Activated T-helper 1 cell treated with anti-CD3 and anti-CD28 coated beads, Interleukin-2, amount 50 U/mL, for 16 hours (primary cell): ENCODE measurements at regions not wholly inside any gene's neighbourhood (a gene's known extent, or its start where the extent isn't known, plus 50 kb on each side); places are given as distances from the start of the nearest gene placed in this dataset.
"Not testable (repeated sequence)": the region's sequence is repeated elsewhere in the genome, so short reads cannot be mapped to it uniquely, and the experiment has no call there.

Experiments
- DNase-seq, 2 donors: peaks; one replicate each; pipeline ENCODE4 v3.0.0-alpha.2; 2020; ENCODE audit warnings: low read depth in 1 of 2, low spot score in 1 of 2

DNA sequence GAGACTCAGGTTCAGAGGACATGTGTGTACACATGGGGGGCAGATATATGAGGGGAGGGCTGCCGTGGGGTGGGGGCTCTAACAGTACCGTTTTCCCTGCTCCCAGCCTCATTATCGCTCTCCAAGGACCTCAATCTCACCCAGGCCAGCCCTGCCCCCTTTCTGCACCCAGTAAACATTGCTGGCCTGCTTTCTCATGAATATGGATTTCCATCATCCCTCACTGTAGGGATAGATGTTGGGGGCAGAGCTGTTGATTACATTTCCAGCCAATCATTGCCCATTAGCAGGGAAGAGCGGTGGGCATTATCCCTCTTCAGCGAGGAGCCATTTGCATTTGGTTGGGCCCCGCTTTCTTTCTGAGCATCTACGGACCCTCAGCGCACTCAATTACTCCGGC, 273.8 kb downstream of the RPS6KC1 start:
- DNase-seq, result no peak

DNA sequence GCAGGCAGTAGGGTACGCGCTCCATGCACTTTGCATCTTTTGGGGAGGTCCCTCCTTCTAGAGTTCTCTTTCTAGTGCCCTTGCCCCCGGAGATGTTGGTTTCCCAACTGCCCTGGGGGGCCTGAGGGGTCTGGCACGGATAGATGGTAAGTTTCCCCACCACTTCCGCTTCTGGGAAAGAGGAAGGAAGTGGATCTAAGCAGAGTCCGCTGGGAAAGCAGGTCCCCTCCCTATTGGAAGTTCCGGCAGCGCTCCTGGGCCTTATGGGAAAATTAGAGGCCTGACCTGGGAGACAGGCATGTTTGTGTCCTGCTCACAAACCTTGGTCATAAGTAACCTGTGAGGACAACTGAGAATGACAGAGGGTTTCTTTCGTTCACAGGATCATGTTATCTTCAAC, 274.4 kb downstream of the RPS6KC1 start:
- DNase-seq, result no peak

DNA sequence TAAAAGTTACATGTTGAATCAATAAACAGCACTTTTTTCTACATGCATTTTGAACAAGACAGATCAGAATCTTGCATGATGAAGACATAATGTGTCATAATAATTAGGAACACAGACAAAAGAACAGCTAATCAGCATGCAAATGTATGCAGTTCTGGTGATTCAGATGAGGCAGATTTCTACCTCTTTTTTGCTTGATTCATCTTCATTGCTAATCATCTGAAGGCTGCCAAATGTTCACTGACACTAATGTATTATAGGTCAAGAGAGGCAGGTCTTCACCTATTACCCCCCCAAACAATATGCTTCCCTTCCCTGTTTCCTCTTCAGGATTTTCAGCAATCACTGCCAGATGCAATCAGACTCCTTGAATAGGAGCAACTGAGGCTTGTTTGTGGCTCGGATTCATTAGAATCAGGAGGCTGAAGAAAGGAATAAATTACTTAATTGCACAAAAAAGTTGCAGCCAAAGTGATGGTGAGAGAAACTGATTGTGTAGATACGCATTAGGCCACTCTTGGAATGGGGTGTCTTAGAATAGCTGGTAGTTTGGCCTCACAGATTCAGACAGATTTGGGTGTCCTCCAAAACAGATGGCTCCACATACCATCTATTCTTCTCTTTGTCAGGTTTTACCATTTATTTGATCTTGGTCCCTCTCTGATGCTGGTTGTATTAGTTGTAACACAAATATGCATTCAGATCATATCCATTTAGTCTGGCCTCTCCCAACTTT, 275.4 kb downstream of the RPS6KC1 start:
- DNase-seq, result no peak

DNA sequence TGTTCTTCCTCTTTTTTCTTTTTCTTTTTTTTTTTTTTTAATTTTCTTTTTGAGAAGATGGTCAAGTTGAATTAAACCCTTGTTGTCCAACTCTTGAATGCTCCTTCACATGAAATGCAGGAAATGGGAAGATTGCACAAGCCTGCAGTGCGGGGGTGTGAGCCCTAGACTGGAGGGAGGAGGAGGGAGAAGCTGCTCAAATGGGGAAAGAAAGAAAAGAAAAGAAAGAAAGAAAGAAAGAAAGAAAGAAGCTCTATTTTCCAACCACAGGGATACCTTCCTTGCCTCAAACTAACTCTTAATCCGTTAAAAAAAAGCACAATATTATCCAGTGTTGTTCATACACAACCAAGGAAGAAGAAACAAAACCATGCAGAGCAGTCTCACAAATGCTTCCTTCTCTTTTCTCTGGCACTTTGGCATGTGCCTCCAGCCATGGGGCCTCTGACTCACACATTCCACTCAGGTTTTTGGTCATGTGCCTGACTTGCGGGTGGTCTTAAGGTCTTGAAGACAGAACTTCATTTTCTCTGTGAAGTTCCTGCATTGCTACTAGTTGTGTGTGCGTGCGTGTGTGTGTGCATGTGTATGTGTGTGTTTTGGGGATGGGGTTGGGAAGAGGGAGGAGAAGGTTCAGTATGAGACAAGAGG, 276.1 kb downstream of the RPS6KC1 start:
- DNase-seq, result no peak

DNA sequence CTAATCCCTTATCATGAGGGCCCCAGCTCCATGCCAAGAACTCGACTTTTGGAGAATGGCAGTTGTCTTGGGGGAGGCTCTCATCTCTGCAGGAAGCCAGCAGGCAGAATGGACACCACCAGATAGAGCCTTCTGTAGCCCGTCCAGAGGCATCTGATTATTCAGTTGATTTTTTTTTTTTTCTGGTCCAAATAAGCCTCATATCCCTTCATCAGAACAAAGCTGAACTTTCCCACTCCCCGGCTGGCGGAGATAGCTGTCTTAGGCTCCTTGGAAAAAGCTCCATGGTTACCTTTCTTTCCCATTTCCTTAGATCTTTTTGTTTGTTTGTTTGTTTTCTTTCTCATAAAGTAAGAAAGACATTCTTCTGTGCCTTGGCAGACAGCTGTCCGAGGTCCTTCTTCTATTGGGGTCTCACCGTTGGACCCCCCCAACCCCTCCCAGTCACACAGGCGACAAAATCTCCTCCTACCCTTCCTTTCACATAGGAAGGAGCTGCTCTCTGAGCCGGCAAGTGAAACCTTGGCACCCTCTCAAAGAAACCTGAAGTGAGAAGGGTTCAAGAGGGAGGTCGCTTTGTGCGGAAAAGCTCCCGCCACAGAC, 278.5 kb downstream of the RPS6KC1 start:
- no peak for DNase-seq

DNA sequence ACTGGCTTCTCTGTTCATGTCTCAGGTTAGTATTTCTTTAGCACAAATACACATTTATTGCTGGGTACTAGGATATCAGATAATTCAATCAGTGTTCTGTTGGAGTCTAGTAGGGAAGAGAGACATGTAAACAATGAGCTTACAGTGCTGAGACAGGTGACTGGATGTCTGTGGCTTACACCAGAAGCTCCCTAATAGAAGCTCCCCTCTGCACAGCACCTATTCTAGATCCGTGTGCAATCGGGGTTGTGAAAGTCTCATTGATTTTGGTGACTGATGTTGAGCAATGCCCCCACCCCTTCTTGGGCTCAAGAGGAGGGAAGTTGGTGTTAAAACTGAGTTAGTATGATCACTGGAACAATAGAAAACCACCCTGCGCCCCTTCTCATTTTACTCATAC, 279.2 kb downstream of the RPS6KC1 start:
- DNase-seq, result no peak

DNA sequence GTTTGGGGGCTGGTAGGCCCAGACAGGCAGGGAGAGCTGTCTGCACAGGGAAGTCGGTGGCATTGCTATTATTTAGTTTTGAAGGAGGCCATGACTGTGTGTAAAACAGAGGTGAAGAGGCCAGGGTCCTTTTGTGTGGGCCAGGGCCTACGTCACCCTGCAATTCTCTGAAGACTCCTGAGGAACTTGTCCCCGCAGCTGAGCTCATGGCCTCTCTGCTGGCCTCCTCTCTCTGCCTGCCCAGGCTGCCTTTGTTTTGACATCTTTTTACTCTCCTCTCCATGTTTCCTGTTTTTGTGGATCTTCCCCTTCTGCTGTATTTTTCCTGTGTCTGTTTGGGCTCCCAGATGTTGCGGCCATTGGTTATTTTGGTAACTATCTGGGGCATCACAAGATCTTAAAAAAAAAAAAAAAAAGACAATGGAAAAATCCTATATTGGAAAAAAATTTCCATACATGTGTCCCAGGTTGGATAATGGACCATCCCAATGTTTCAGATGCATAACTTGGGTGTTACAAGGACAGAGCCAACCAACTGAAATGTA, 280.7 kb downstream of the RPS6KC1 start:
- DNase-seq, result no peak

DNA sequence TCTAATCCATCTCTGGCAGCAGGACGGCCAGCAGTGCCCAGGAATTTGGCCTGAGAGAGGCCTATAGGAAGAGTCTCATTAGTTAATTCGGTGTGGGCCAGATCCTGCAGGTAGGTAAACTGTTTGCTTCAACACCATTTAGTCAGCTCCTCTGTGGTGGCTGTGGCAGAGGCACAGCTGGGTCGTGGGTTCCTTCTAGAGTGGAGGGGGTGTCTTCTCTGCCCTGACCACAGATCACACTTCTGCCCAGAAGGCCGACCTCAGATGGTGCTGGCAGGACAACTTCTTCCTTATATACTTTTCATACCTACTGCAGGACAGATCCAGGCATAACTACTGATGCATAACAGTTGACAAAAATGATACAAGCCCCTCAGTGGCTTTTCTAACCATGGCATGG, 281.4 kb downstream of the RPS6KC1 start:
- DNase-seq, result no peak

DNA sequence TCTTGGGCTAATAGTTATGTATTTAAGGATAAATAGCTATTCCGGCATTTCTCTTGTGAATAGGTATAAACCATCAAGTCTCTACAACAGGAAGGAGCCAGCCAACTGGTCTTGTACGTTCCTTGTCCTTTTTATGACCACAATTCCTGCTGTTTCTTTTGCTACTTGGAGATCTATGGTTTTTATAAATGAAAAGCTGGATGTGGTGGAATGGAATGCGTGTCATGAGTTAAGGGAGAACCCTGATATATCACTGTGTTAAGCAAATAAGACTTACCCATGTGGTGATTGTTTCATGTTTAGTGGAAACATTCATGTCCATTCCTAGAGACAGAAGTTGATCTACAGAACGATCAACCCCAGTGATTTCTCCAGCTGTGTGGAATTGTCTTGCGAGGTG, 282.1 kb downstream of the RPS6KC1 start:
- no peak for DNase-seq

DNA sequence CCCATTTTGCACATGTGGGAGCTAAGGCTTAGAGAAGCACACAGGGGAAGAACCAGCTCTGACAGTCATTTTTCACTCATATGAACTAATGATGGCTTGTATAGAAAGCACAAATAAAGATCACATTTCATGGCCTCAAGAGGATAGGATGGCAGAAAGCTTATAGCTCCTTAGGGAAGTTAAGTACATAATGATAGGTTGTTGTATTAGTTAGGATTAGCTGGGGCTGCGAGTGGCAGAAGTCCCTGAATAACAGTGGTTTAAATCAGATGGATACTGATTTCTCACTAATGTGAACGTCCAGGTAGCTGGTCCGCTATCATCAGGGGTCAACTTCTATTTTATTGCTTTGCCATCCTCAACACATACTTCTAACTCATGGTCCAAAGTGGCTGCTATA, 284.0 kb downstream of the RPS6KC1 start:
- DNase-seq, result no peak

DNA sequence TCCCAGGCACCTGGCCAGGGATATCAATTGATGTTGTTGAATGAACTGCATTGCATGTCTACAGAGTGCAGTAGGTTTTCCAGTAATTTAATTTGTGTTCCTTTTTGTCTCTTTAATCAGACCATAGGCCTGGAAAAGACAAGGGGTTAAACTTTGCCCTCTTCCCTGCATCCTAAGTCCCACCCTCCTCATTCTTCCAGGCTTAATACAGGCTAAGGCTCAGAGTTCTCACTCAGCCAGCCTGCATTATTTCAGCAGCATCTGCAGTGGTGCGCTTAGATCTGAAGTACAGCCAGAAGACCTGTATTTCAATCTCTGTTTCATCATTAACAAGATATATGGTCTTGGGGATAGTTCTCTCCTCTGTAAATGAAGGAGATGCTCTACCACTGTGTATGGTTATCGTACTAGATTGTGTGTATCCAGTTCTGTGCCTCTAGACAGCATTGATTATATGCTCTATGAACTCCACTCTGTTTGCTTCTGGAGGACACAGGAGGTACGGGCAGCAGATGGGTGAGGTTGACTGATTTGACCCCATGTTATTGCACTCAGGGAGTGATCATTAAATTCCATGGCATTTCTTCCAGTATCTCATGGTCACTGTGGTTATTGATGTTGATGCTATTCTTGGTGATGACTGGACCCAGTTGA, 286.1 kb downstream of the RPS6KC1 start:
- no peak for DNase-seq

DNA sequence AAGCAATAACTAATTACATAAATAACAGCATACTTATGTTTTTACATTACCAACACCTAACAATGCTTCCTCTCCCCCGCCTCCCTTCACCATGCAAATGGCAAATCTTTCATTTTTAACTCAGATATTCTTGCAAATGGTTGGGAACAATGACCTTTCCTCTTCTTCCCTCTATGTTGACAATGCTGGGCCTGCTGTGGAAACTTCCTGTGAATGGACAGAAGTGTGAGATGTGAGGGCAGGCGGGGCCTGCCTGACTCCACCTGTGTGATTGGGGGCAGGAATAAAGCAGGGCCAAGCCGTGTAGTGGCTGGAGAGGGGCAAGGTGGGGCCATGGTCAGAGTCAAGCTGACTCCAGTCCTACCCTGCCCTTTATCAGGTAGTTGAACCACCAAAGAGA, 289.6 kb downstream of the RPS6KC1 start:
- no peak for DNase-seq

DNA sequence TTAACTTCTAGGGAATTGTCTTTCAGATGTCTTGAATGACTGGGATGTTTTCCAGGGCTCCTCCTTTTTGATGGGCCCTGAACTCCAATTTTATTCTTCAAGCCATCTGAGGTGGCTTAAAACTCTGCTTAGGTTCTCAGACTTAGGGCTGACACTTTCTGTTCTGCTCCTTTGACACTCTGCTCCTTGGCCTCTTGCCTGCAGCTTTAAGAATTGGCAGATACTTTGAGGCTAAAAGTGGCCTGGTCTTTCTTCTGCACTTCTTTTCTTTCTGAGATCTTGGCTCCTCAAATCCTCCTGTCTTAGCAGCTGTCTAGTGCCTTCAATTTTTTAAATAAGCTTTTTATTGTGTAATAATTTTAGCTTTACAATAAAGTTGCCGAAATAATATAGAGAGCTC, 294.6 kb downstream of the RPS6KC1 start:
- no peak for DNase-seq

DNA sequence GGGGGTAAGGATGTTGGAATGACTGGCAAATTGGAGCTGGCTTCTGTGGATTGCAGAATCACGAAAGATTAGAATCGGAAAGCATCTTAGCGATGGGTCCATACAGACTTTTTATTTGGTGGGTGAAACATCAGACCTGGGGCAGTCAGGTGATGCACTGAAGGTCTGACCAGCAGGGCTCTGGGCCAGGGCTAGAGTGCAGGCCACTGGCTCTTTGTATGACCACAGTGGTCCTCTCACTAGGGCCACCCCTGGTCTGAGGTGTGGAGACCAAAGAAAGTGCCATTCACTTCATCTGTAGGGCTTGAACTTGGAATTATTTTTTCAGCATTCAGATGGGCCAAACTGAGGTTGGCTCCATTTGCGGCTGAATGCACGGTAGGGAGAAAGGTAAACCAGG, 306.4 kb downstream of the RPS6KC1 start:
- no peak for DNase-seq

DNA sequence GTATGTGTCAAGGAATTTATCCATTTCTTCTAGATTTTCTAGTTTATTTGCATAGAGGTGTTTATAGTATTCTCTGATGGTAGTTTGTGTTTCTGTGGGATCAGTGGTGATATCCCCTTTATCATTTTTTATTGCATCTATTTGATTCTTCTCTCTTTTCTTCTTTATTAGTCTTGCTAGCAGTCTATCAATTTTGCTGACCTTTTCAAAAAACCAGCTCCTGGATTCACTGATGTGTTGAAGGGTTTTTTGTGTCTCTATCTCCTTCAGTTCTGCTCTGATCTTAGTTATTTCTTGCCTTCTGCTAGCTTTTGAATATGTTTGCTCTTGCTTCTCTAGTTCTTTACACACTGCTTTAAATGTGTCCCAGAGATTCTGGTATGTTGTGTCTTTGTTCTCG, 307.3 kb downstream of the RPS6KC1 start:
- not testable (repeated sequence) for DNase-seq

DNA sequence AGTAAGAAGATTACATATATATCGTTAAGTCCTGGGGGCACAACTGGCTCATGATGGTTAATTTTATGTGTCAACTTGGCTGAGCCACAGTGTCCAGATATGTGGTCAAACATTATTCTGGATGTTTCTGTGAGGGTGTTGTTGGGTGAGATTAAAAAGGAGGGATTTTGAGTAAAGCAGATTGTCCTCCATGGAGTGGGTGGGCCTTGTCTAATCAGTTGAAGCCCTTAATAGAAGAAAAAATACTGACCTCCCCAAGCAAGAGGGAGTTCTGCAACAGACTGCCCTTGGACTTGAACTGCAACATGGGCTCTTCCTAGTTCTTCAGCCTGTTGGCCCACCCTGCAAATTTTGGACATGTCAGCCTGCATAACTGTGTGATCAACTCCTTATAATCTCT, 311.6 kb downstream of the RPS6KC1 start:
- DNase-seq, result no peak

DNA sequence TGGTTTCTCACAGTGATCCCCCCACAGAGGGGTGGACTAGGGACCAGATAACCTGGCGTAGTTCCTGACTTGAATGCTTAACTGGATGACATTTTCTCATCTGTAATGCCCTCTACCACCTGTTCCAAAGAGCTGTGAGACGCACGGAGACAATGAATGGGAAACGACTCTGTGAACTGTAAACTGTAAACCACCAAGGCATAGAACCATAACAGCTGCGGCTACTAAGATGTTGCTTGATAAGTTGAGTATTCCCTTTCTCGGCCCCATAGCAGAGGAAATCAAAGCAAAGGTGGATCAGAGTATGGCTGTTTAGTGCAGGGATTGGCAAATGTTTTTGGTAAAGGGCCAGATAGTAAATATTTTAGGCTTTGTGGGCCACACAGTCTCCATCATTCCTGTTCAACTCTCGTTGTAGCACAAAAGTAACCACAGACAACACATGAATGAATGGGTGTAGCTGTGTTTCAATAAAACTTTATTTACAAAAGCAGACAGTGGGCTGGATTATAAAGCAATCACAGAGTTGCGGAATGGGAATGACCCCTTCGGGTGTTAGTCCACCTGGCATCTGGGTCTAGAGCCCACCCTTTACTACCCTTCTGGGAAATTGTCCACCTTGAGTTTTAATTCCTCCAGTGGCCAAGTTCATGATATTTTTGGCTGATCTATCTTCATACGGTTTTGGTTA, 315.2 kb downstream of the RPS6KC1 start:
- DNase-seq, result no peak

DNA sequence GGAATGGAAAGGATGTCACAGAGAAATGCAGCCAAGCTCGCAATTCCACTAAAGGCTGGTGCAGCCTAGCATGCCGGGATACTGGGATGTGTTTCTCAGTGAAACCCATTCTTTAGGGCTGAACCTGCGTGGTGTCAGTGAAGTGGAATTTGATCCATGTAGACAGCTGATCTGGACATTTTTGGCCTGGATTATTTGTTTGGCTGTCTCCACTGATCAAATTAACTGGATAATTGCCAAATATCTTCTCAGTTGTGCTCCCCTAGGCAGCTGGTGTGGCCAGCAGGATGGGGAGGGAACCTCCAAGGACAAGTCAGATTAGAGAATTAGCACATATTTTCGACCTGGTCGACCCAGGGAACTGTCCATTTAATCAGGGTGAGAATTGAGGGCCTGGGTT, 318.4 kb downstream of the RPS6KC1 start:
- DNase-seq, result no peak

DNA sequence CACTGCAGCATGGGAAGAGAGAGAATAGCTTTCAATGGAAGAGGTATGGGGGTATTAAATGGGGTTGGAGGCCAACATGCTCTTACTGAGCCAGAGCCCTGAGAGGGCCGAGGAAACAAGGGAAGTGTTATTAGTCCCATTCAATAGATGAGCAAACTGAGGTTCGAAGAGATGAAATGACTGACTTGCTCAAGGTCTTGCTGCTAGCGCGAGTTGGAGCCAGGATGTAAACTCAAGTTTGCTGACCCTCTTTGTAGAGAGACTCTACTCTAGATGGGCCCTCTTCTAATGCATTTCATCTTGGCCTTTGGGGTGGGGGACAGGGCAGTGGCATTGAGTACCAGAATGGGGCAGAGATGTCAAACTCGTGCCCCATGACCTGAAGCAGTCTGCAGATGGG, 319.5 kb downstream of the RPS6KC1 start:
- DNase-seq, result no peak

DNA sequence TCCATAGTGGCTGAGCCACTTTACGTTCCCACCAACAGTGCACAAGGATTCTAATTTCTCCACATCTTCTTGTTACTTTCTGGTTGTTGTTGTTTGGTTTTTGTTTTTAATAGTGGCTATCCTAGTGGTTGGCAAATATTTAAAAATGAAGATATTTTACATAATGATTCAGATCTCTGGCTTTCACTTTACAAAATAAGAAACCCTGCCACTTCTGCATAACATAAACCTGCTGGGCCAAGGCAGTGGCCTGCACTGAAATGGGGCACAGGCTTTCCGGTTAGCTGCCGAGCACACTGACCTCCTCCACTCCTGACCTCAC, 320.4 kb downstream of the RPS6KC1 start:
- no peak for DNase-seq

DNA sequence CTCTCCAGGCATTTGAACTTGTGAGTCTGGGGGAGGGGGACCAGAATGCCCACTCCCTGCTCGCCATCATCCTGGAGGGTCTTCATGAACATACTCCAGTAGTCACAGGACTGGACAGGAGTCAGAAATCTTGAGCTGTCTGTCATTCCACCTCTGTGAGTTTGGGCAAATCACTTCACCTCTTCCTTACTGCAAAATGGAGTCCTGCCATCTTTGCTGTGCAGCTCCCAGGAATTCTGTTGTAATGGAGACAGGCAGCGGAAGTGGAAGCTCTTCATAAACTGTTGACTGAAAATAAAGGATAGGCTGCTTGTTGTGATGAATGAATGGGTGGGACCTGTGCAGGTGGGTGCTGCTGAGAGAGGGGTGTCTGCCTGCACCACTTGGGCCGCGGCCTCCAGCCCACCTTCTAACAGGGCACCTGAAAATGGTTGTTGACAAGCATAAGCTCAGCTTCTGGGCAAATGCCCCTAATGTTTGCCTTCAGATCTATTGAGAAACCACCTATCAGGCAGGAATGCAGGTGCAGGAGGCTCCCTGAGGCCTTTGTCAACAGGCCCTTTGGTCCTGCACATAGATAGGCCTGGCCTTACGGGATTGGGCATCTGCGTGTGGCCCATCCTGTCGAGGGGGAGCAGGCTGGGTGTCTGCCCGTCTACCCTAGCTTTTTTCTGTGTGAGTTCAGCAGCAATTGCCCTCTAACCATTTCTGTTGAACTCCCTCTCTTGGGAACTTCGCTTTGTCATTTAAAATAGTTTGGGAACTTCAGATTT, 321.0 kb downstream of the RPS6KC1 start:
- no peak for DNase-seq
